Progenitor cell of endocrine pancreas (in vitro differentiated cells): ENCODE measurements at regions not wholly inside any gene's neighbourhood (a gene's known extent, or its start where the extent isn't known, plus 50 kb on each side); places are given as distances from the start of the nearest gene placed in this dataset.
A peak's percentile ranks its signal among the peaks of the same experiment; 100 is the strongest.
"Not testable (repeated sequence)": the region's sequence is repeated elsewhere in the genome, so short reads cannot be mapped to it uniquely, and the experiment has no call there.

Experiments used
- DNase-seq: peaks from one replicate; pipeline ENCODE4 v3.0.0; 2021; ENCODE audit warnings: low spot score; ENCODE audit not compliant: unreplicated experiment
- H3K27ac Mint-ChIP-seq: 2 replicates; pipeline ENCODE4 v1.8.0; 2021; ENCODE audit warnings: mild to moderate bottlenecking, moderate library complexity, mixed read lengths
- H3K27me3 Mint-ChIP-seq: 2 replicates; pipeline ENCODE4 v1.8.0; 2021; ENCODE audit warnings: mixed read lengths
- H3K36me3 Mint-ChIP-seq: 2 replicates; pipeline ENCODE4 v1.8.0; 2022; ENCODE audit warnings: mixed read lengths; ENCODE audit not compliant: insufficient read depth
- H3K4me1 Mint-ChIP-seq: 2 replicates; pipeline ENCODE4 v1.8.0; 2021; ENCODE audit warnings: low read depth, mixed read lengths
- H3K4me3 Mint-ChIP-seq: 2 replicates; pipeline ENCODE4 v1.8.0; 2021; ENCODE audit warnings: low read depth, mild to moderate bottlenecking, moderate library complexity, mixed read lengths
- H3K9me3 Mint-ChIP-seq: 2 replicates; pipeline ENCODE4 v1.8.0; 2021; ENCODE audit warnings: low read depth, mixed read lengths
- TF ChIP-seq, protein P1 (sequence below): fragments of 200-600 bp; sonication (generic); IDR thresholded peaks from one replicate; pipeline ENCODE4 v1.5.0; 2021; ENCODE audit warnings: antibody characterized with exemption, mild to moderate bottlenecking; ENCODE audit not compliant: unreplicated experiment

DNA sequence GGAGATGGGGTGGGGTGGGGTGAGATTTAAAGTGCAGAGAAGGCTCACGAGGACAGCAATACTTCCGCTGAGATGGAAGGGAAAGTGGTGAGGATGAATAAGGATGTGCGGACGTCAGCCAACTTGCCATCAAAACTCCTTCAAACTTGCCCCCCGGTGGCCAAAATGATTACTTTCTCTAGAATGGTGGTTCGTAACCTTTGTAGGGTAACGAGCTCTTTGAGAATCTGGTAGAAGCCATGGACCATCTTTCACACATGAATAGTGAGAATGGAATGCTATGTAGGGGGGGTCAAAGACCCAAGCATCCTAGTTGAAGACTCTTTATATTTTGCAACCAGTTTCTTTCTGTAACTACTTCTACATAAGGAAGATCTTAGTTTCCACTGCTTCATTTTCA, 245.9 kb upstream of the DDHD1 start:
- Mint-ChIP-seq H3K9me3 (peaks cover 12% of the 10 kb centered on the region), H3K27ac (no peak overlapping the region), H3K36me3 (peaks cover 2% of the 10 kb centered on the region), H3K4me1 (no peaks in the 10 kb centered on the region), H3K4me3 (no peak overlapping the region), H3K27me3 (no peaks in the 10 kb centered on the region)
- TF ChIP-seq, protein P1, sequence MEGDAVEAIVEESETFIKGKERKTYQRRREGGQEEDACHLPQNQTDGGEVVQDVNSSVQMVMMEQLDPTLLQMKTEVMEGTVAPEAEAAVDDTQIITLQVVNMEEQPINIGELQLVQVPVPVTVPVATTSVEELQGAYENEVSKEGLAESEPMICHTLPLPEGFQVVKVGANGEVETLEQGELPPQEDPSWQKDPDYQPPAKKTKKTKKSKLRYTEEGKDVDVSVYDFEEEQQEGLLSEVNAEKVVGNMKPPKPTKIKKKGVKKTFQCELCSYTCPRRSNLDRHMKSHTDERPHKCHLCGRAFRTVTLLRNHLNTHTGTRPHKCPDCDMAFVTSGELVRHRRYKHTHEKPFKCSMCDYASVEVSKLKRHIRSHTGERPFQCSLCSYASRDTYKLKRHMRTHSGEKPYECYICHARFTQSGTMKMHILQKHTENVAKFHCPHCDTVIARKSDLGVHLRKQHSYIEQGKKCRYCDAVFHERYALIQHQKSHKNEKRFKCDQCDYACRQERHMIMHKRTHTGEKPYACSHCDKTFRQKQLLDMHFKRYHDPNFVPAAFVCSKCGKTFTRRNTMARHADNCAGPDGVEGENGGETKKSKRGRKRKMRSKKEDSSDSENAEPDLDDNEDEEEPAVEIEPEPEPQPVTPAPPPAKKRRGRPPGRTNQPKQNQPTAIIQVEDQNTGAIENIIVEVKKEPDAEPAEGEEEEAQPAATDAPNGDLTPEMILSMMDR = peak; percentile 23
- DNase-seq = no peak

DNA sequence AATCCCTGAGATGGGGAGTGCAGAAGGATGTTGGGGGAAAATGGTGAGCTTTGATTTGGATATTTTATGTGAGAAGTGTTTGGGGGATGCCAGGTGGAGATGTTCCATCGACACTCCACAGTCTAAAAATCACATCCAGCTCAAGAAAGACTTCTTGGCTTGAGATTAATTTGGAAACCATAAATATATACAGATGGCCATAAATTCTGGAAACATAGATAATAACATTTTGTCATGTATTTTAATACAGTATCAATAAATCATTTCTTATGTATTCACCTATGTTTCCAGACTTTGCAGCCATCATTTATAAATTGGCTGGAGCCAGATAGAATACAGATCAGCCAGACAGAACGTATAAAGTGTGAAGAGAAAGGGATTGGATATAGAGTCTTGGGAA, 245.5 kb upstream of the DDHD1 start:
- peaks cover 2% of the 10 kb centered on the region for H3K36me3 Mint-ChIP-seq
- no peak overlapping the region for H3K4me3 Mint-ChIP-seq
- H3K27me3 Mint-ChIP-seq = no peaks in the 10 kb centered on the region
- H3K4me1 Mint-ChIP-seq = no peaks in the 10 kb centered on the region
- DNase-seq = no peak
- TF ChIP-seq, protein P1 = no peak
- peaks cover 13% of the 10 kb centered on the region for H3K9me3 Mint-ChIP-seq
- H3K27ac Mint-ChIP-seq = no peak overlapping the region

DNA sequence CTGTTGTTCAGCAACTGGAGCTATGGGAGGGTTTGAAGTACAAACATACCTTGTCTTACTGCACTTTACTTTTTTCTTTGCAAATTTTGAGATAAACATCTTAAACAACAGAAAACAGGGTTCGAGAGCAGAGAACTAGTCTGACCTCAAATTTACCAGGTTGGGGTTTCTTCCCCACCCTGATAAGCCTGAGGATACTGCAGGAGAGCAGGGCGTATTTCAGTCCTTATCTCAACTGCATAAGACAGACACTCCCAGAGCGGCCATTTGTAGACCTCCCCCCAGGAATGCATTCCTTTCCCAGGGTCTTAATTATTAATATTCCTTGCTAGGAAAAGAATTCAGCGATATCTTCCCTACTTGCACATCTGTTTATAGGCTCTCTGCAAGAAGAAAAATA, 242.1 kb upstream of the DDHD1 start:
- not testable (repeated sequence) for H3K36me3 Mint-ChIP-seq, H3K27me3 Mint-ChIP-seq, H3K4me1 Mint-ChIP-seq, H3K4me3 Mint-ChIP-seq, H3K27ac Mint-ChIP-seq, DNase-seq
- peaks cover 13% of the 10 kb centered on the region for H3K9me3 Mint-ChIP-seq

DNA sequence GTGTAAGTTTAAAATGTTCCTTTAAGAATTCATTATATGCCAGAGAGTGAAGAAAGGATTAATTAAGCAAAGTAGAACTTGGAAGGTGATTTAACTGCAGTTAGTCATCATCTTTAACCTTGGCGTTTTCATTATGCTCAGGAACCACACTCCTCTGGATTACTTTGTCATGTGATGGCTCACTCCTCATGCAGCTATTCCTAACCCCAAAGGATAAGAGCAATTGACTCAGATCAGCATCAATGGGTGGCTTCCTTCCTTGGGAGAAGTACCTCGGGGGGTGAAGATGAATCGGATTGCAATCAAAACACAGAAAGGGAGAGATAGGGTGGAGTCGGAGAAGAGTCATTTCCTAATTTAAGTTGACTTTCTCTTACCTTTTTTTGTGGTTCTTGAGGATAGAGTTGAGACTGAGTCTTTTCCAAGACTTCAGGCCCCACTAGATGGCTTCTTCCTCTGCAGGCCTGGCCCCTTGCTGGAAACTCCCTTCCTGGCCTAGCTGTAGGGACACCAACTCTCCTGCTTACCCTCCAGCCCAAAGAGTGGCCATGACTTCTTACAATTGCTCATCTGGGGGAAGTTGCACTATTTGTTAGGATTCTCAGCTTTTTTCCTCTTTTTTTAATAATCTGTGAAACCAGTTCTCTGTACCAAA, 238.6 kb upstream of the DDHD1 start:
- Mint-ChIP-seq H3K9me3 (peaks cover 13% of the 10 kb centered on the region), H3K4me3 (no peak overlapping the region), H3K27me3 (no peaks in the 10 kb centered on the region), H3K36me3 (peaks cover 2% of the 10 kb centered on the region), H3K4me1 (no peaks in the 10 kb centered on the region), H3K27ac (no peak overlapping the region)
- DNase-seq = no peak
- TF ChIP-seq, protein P1 = no peak

DNA sequence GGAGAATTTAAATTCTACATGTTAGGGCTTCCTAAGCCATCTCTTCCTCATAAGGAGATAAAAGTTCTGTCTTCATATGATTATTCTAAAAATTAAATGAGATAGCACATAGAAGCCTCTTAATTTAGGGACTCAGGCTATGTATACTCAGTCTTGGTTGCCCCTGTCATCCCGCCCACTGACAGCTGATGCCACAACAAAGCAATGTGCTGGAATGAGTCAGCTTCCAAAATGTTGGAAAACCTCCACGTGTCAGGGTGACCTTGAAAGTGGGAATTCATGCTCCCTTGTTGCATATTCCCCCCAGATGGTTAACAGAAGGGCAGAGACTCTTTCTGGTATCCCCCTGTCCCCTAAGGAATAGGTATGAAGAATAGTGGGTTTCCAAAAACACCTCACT, 238.0 kb upstream of the DDHD1 start:
- H3K27ac Mint-ChIP-seq = no peak overlapping the region
- no peak overlapping the region for H3K4me3 Mint-ChIP-seq
- no peaks in the 10 kb centered on the region for H3K4me1 Mint-ChIP-seq
- DNase-seq = no peak
- H3K27me3 Mint-ChIP-seq = no peaks in the 10 kb centered on the region
- TF ChIP-seq, protein P1 = no peak
- H3K9me3 Mint-ChIP-seq = peaks cover 10% of the 10 kb centered on the region
- H3K36me3 Mint-ChIP-seq = peaks cover 2% of the 10 kb centered on the region

DNA sequence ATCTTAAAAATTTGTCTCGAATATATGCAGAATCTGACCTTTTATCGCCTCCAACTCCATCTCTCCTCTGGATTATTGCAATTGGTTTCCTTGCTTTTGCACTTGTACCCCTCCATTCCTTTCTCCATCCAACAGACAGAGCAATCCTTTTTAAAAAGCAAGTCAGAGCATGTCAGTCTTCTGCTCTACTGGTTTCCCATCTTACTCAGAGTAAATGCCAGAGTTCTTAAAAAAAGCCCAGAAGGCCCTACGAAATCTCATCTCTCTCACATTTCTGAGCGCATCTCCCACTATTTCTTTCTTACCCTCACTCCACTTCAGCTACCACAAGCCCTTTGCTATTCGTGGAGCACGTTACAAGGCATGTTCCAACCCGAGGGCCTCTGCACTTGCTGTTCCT, 236.9 kb upstream of the DDHD1 start:
- Mint-ChIP-seq H3K36me3 (peaks cover 2% of the 10 kb centered on the region), H3K9me3 (peaks cover 7% of the 10 kb centered on the region), H3K4me3 (no peak overlapping the region), H3K27me3 (no peaks in the 10 kb centered on the region), H3K27ac (no peak overlapping the region), H3K4me1 (no peaks in the 10 kb centered on the region)
- TF ChIP-seq, protein P1 = no peak
- no peak for DNase-seq
